Prostate gland (tissue), 2 donors: ENCODE measurements at regions not wholly inside any gene's neighbourhood (a gene's known extent, or its start where the extent isn't known, plus 50 kb on each side); places are given as distances from the start of the nearest gene placed in this dataset.

Source experiments
- DNase-seq: peaks from one replicate; pipeline ENCODE4 v3.0.0-alpha.2; 2019; ENCODE audit warnings: low spot score
- H3K27ac ChIP-seq, 2 donors: fragments of 200-600 bp; sonication (generic); 2 replicates each; pipeline ENCODE4 v1.5.1; 2017 to 2019
- H3K27me3 ChIP-seq: fragments of 200-600 bp; sonication (generic); replicated peaks from 2 replicates; pipeline ENCODE4 v1.5.1; 2019; ENCODE audit not compliant: insufficient read depth
- H3K36me3 ChIP-seq, 2 donors: fragments of 200-600 bp; sonication (generic); 1 replicate in 1 of 2; 2 replicates in 1 of 2; pipeline versions ENCODE4 v1.5.1 to v1.8.1; 2017 to 2019
- H3K4me1 ChIP-seq: fragments of 200-600 bp; sonication (generic); replicated peaks from 2 replicates; pipeline ENCODE4 v1.5.1; 2019
- H3K4me3 ChIP-seq, 2 donors: fragments of 200-600 bp; sonication (generic); 2 replicates each; pipeline ENCODE4 v1.5.1; 2017 to 2019
- H3K9me3 ChIP-seq: fragments of 200-600 bp; sonication (generic); 2 replicates; pipeline ENCODE4 v1.5.1; 2017
- POLR2A ChIP-seq: fragments of 450-650 bp; IDR thresholded peaks from one replicate; pipeline ENCODE4 v1.6.1; 2016; ENCODE audit warnings: antibody characterized with exemption, mild to moderate bottlenecking
- POLR2AphosphoS5 ChIP-seq: sonication (generic); formaldehyde crosslinking; IDR thresholded peaks from one replicate; pipeline ENCODE4 v1.6.1; 2017; ENCODE audit warnings: antibody characterized with exemption
- WGBS: methylation state at CpG from one replicate; pipeline ENCODE4 v1.1.5; 2018; 5-methylcytosine and 5-hydroxymethylcytosine counted together
- intact Hi-C: fragments of 100-400 bp; cut with DNase I; formaldehyde crosslinking; loops from one replicate; pipeline ENCODE4 v1.14.2; 2022
- TF ChIP-seq, protein P1 (sequence below), 4 experiments: fragments of 200-600 bp in 2 of 4; fragments of 450-650 bp in 2 of 4; sonication (generic) in 2 of 4; IDR thresholded peaks; 1 replicate in 3 of 4; 2 replicates in 1 of 4; pipeline ENCODE4 v1.5.1; 2016 to 2019; ENCODE audit warnings: antibody characterized with exemption in 4 of 4, mild to moderate bottlenecking in 2 of 4, moderate library complexity in 2 of 4

DNA sequence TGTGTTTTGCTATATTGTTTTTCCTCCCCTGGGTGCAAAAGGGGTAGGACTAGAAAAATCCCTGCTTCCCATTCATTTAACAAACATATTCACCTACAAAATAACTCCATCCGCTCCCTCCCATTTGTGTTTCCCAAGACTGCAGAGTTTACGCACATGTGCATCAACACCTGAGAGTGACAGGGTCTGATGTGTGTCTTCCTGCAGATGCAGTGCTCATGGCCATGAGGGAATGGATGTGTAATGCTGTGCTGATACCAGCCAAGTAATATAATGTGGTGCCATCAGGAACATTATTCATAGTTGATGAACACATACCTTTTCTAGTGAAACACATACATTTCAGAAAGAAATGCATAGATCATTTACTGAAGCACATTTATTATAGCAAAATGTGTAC lies 83.2 kb downstream of the CXXC4 start:
- H3K9me3 ChIP-seq: no peaks in the 10 kb centered on the region
- 100% methylated on average over 2 of the region's 2 CpGs for WGBS
- TF ChIP-seq, protein P1, sequence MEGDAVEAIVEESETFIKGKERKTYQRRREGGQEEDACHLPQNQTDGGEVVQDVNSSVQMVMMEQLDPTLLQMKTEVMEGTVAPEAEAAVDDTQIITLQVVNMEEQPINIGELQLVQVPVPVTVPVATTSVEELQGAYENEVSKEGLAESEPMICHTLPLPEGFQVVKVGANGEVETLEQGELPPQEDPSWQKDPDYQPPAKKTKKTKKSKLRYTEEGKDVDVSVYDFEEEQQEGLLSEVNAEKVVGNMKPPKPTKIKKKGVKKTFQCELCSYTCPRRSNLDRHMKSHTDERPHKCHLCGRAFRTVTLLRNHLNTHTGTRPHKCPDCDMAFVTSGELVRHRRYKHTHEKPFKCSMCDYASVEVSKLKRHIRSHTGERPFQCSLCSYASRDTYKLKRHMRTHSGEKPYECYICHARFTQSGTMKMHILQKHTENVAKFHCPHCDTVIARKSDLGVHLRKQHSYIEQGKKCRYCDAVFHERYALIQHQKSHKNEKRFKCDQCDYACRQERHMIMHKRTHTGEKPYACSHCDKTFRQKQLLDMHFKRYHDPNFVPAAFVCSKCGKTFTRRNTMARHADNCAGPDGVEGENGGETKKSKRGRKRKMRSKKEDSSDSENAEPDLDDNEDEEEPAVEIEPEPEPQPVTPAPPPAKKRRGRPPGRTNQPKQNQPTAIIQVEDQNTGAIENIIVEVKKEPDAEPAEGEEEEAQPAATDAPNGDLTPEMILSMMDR (IDR thresholded peaks at IDR 0.05): no peak
- TF ChIP-seq POLR2AphosphoS5 (no peak), POLR2A (no peak)
- no peak overlapping the region for H3K27ac ChIP-seq
- no peak for DNase-seq
- H3K4me3 ChIP-seq: no peak overlapping the region
- no peaks in the 10 kb centered on the region for H3K27me3 ChIP-seq
- no peaks in the 10 kb centered on the region for H3K36me3 ChIP-seq
- no peaks in the 10 kb centered on the region for H3K4me1 ChIP-seq
- intact Hi-C loops: no loop called here

DNA sequence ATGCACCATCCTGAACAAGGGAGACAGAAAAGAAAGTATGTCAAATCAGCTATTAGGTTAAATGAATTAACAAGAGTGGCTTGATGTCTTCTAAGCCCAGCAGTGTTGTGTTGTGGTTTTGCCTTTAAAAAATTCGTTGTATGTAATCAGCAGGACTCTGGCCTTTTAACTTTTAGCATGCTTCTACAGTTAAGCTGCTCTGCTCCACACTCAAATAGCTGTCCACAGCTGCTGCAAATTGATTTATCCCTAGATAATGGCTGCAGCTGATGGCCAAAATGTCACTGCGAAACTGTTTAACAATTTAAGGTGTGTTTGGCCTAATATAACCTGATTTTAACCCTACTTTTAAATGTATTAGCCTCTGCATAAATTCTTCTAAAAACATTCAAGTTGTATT lies 85.8 kb downstream of the CXXC4 start:
- intact Hi-C loops: no loop called here
- 53% methylated on average over 2 of the region's 2 CpGs for WGBS

DNA sequence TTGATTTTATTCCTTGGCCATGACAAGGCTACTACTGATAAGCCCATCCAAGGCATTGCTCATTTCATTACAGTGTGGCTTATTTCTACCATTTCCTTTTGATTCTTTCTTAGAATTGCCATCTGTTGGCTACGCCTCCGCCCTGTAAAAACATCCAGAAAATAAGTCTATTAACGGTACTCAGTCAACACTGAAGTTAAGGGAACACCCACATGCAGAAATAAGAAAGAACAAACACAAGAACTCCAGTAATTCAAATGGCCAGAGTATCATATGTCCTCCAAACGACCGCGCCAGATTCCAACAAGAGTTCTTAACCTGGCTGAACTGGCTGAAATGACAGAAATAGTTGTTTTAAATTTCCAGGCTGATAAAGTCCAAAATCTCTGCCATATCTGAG lies 90.3 kb downstream of the CXXC4 start:
- no peaks in the 10 kb centered on the region for H3K36me3 ChIP-seq
- H3K9me3 ChIP-seq: no peaks in the 10 kb centered on the region
- intact Hi-C loops: no loop called here
- H3K27ac ChIP-seq: no peak overlapping the region
- TF ChIP-seq POLR2A (no peak), POLR2AphosphoS5 (no peak)
- TF ChIP-seq, protein P1 (IDR thresholded peaks at IDR 0.05): no peak
- 29% methylated on average over 6 of the region's 6 CpGs for WGBS
- no peaks in the 10 kb centered on the region for H3K4me1 ChIP-seq
- no peak overlapping the region for H3K4me3 ChIP-seq
- DNase-seq: no peak
- no peaks in the 10 kb centered on the region for H3K27me3 ChIP-seq

More for the DNA sequence above, 85.8 kb downstream of the CXXC4 start:
- H3K27me3 ChIP-seq: no peaks in the 10 kb centered on the region
- H3K4me3 ChIP-seq: no peak overlapping the region
- H3K9me3 ChIP-seq: no peaks in the 10 kb centered on the region
- no peaks in the 10 kb centered on the region for H3K4me1 ChIP-seq
- TF ChIP-seq POLR2AphosphoS5 (no peak), POLR2A (no peak)
- TF ChIP-seq, protein P1 (IDR thresholded peaks at IDR 0.05): no peak
- H3K36me3 ChIP-seq: no peaks in the 10 kb centered on the region
- no peak overlapping the region for H3K27ac ChIP-seq
- DNase-seq: no peak

DNA sequence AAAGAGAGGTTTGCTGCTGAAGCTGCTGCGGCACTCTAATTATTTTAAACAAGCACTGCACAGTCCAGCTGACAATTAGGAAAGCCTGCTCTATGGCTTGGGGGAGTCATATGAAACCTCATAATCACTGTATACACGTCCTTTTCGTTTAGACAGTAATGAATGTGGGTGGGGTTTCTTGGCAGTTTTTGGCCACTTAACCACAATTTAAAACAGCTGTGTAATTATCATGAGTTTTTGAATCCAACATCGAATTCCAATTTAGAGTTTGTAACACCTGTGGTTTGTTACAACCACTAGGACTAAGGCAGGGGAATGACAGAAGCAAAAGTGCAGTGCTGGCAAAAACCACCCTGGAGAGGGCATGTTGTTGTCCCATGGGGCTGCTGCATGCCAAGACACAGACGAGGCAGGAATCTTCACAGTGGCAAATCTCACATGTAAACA lies 99.5 kb downstream of the CXXC4 start:
- Histone ChIP-seq H3K9me3 (no peaks in the 10 kb centered on the region), H3K27ac (no peak overlapping the region), H3K36me3 (no peaks in the 10 kb centered on the region), H3K4me3 (no peak overlapping the region), H3K4me1 (no peaks in the 10 kb centered on the region), H3K27me3 (no peaks in the 10 kb centered on the region)
- TF ChIP-seq POLR2A (no peak), POLR2AphosphoS5 (no peak)
- TF ChIP-seq, protein P1 (IDR thresholded peaks at IDR 0.05): no peak
- WGBS: 13% methylated on average over 5 of the region's 5 CpGs
- intact Hi-C loops: no loop called here
- DNase-seq: no peak

DNA sequence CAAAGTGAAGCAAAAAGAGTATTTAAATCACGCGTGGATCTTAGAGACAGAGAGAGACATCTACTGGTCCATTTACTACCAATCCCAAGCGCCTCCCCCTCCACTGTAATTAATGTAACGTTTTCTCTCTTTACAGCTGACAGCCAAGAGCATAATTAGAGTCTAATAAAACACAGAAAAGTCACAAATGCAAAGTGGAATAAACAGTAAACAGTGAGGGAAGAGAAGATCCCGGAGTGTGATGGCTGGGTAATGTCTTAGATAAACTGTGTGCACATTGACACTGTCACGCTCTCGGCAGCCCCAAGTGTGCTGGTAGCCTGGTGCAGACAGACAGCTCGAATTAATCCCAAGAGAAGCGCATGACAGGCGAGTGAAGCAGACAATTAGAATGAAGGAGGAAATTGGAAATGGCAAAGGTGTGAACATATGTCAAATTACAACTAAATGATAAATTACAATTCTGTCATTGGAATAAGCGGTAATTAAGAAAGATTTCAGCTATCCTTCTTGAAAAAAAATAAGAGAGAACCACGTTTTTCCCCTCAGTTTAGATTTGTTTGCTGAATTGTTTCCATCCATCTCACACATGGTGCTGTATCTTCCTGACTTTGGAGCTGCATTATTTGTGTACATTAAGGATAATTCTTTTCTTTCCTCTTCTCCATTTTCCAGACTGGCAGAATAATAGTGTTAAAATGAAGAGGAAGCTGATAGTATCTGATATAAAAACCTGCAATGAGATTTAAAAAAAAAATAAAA lies 100.1 kb downstream of the CXXC4 start:
- intact Hi-C loops: no loop called here
- no peak overlapping the region for H3K4me3 ChIP-seq
- DNase-seq: no peak

More for the DNA sequence above, 100.1 kb downstream of the CXXC4 start:
- Histone ChIP-seq H3K27me3 (no peaks in the 10 kb centered on the region), H3K27ac (no peak overlapping the region), H3K36me3 (no peaks in the 10 kb centered on the region), H3K4me1 (no peaks in the 10 kb centered on the region), H3K9me3 (no peaks in the 10 kb centered on the region)
- no peak for TF ChIP-seq POLR2AphosphoS5
- TF ChIP-seq POLR2A: no peak
- TF ChIP-seq, protein P1 (IDR thresholded peaks at IDR 0.05): no peak
- WGBS: 25% methylated on average over 12 of the region's 12 CpGs
